K562 (cell line): ENCODE measurements at regions not wholly inside any gene's neighbourhood (a gene's known extent, or its start where the extent isn't known, plus 50 kb on each side); places are given as distances from the start of the nearest gene placed in this dataset.

Source experiments
- ATAC-seq: fragments of 200-7000 bp; cut with Tn5 transposase; 3 replicates; pipeline ENCODE4 v1.9.1; 2020; ENCODE audit warnings: moderate library complexity
- BruUV-seq: library from RNA; stranded (reverse); fragments of 400-500 nt; replicated peaks from 2 replicates; lab custom pipeline; 2021; lab: Mats Ljungman, UMichigan
- CTCF ChIA-PET: fragments of 300-600 bp; formaldehyde crosslinking; extraction: SDS; loops from one replicate; lab custom pipeline; 2021; ENCODE audit warnings: low intra/inter-chr PET ratio; lab: Yijun Ruan, JAX
- POLR2A ChIA-PET: fragments of 300-600, 350-650 bp; sonication (Branson Sonifier 250); formaldehyde crosslinking; extraction: SDS; loops from one replicate; lab custom pipeline; 2021; ENCODE audit warnings: antibody characterized with exemption, inconsistent platforms; lab: Yijun Ruan, JAX
- DNase-seq, 4 experiments: peaks; one replicate each; pipeline versions ENCODE4 v3.0.0 to v3.0.0-alpha.2; 2011 to 2018; ENCODE audit warnings: low spot score in 3 of 4, mixed read lengths in 3 of 4; ENCODE audit errors: extremely low read depth in 1 of 4
- FAIRE-seq: peaks from 2 replicates; lab custom pipeline; 2011; peaks lifted over from hg19 to GRCh38; lab: Jason Lieb, UNC
- H2AFZ ChIP-seq: 2 replicates; pipeline ENCODE4 v1.6.0; 2011; ENCODE audit warnings: low read depth, low read length, control low read depth, inconsistent platforms
- H3K27ac ChIP-seq: fragments of 200-600 bp; 3 replicates; pipeline ENCODE4 v1.8.0; 2011; ENCODE audit warnings: low read depth, mild to moderate bottlenecking, control low read depth, inconsistent platforms, low read length, moderate library complexity, mixed read lengths; ENCODE audit errors: extremely low read depth
- H3K27me3 ChIP-seq, 2 experiments: fragments of 300-600 bp in 1 of 2; 2 replicates in 1 of 2; 3 replicates in 1 of 2; pipeline versions ENCODE4 v1.6.0 to v1.8.0; 2011; ENCODE audit warnings: inconsistent platforms in 2 of 2, low read length in 2 of 2, mild to moderate bottlenecking in 1 of 2, mixed read lengths in 1 of 2, moderate library complexity in 1 of 2; ENCODE audit not compliant: control insufficient read depth in 2 of 2, insufficient read depth in 2 of 2
- H3K36me3 ChIP-seq: fragments of 300-600 bp; 3 replicates; pipeline ENCODE4 v1.8.0; 2011; ENCODE audit warnings: mild to moderate bottlenecking, low read length, inconsistent platforms; ENCODE audit not compliant: control insufficient read depth, insufficient read depth
- H3K4me1 ChIP-seq, 2 experiments: fragments of 200-600 bp in 1 of 2; replicated peaks in 1 of 2; 2 replicates in 1 of 2; 3 replicates in 1 of 2; pipeline versions ENCODE4 v1.5.1 to v1.8.0; 2011; ENCODE audit warnings: inconsistent platforms in 2 of 2, low read length in 2 of 2, mild to moderate bottlenecking in 1 of 2, mixed read lengths in 1 of 2, moderate library complexity in 1 of 2; ENCODE audit not compliant: control insufficient read depth in 2 of 2, insufficient read depth in 2 of 2
- H3K4me2 ChIP-seq: 2 replicates; pipeline ENCODE4 v1.6.1; 2011; ENCODE audit warnings: low read length, control low read depth, inconsistent platforms, mixed read lengths; ENCODE audit not compliant: insufficient read depth
- H3K4me3 ChIP-seq: fragments of 200-600 bp; sonication (generic), shearing (Covaris generic); 2 replicates; pipeline ENCODE4 v1.5.1; 2016; ENCODE audit warnings: control low read depth, inconsistent platforms
- H3K79me2 ChIP-seq: fragments of 200-600 bp; 3 replicates; pipeline ENCODE4 v1.8.0; 2011; ENCODE audit warnings: low read length, inconsistent platforms; ENCODE audit not compliant: control insufficient read depth, insufficient read depth
- H3K9ac ChIP-seq, 2 experiments: 2 replicates each; pipeline versions ENCODE4 v1.6.0 to v1.6.1; 2011; ENCODE audit warnings: low read depth in 2 of 2, low read length in 2 of 2, control low read depth in 1 of 2, inconsistent platforms in 1 of 2, mild to moderate bottlenecking in 1 of 2, mixed read lengths in 1 of 2; ENCODE audit not compliant: insufficient read depth in 1 of 2
- H3K9me1 ChIP-seq: one replicate; pipeline ENCODE4 v1.6.0; 2011; ENCODE audit warnings: inconsistent platforms, mild to moderate bottlenecking, low read length, moderate library complexity; ENCODE audit not compliant: control insufficient read depth, insufficient read depth
- H3K9me3 ChIP-seq: replicated peaks from 2 replicates; pipeline ENCODE4 v1.5.1; 2011; ENCODE audit warnings: low read depth, low read length, inconsistent platforms; ENCODE audit not compliant: control insufficient read depth, insufficient read depth
- H4K20me1 ChIP-seq: replicated peaks from 2 replicates; pipeline ENCODE4 v1.6.1; 2011; ENCODE audit warnings: low read length, inconsistent platforms, mixed read lengths; ENCODE audit not compliant: control insufficient read depth, insufficient read depth
- DIDO1 ChIP-seq: fragments of 450-650 bp; IDR thresholded peaks from 2 replicates; pipeline ENCODE4 v1.6.1; 2016; ENCODE audit warnings: low read depth, missing biosample characterization, missing genetic modification characterization
- KDM1A ChIP-seq, 2 experiments: fragments of 450-650 bp; IDR thresholded peaks; 2 replicates each; pipeline ENCODE4 v1.6.1; 2016; ENCODE audit warnings: mild to moderate bottlenecking in 2 of 2
- NBN ChIP-seq: fragments of 450-650 bp; IDR thresholded peaks from 2 replicates; pipeline ENCODE4 v1.6.1; 2016; ENCODE audit warnings: low read depth, mild to moderate bottlenecking
- NR2C2 ChIP-seq, 2 experiments: fragments of 200-800 bp in 1 of 2; sonication (Bioruptor generic) in 1 of 2; sonication (generic) in 1 of 2; formaldehyde crosslinking in 1 of 2; IDR thresholded peaks; 2 replicates each; pipeline versions ENCODE4 v1.6.1 to v1.8.0; 2016 to 2022; ENCODE audit warnings: mild to moderate bottlenecking in 1 of 2, missing compliant biosample characterization in 1 of 2, missing genetic modification characterization in 1 of 2, missing genetic modification reagents in 1 of 2
- POU5F1 ChIP-seq: fragments of 150-350 bp; IDR thresholded peaks from 2 replicates; pipeline ENCODE4 v1.6.1; 2014; ENCODE audit warnings: borderline replicate concordance, low read length, low read depth, mild to moderate bottlenecking; ENCODE audit not compliant: partially characterized antibody
- SAFB ChIP-seq: fragments of 200-400 bp; formaldehyde crosslinking; IDR thresholded peaks from 2 replicates; pipeline ENCODE4 v1.6.1; 2017; ENCODE audit warnings: low read depth, low read length, borderline replicate concordance
- SNRNP70 ChIP-seq: fragments of 200-400 bp; formaldehyde crosslinking; optimal IDR thresholded peaks from 2 replicates; pipeline ENCODE3; 2017; ENCODE audit warnings: low read depth, low read length
- SP2 ChIP-seq: IDR thresholded peaks from 2 replicates; pipeline ENCODE4 v1.6.1; 2011; ENCODE audit warnings: mild to moderate bottlenecking, low read depth, low read length, moderate library complexity; ENCODE audit not compliant: poor library complexity, severe bottlenecking; ENCODE audit errors: extremely low read depth
- STAT5B ChIP-seq: fragments of 250-450 bp; sonication (Bioruptor Pico); IDR thresholded peaks from 2 replicates; pipeline ENCODE4 v1.8.0; 2021; ENCODE audit warnings: mild to moderate bottlenecking, inconsistent platforms
- ZFX ChIP-seq: sonication (generic); formaldehyde crosslinking; IDR thresholded peaks from 2 replicates; pipeline ENCODE4 v1.8.0; 2022; ENCODE audit warnings: mild to moderate bottlenecking, missing genetic modification reagents, moderate library complexity
- ZNF444 ChIP-seq: fragments of 250-450 bp; sonication (Bioruptor Pico); IDR thresholded peaks from 2 replicates; pipeline ENCODE4 v1.4.0; 2020; ENCODE audit warnings: mild to moderate bottlenecking, moderate library complexity
- WGBS: fragments of 100-300 bp; shearing (Covaris generic); methylation state at CpG from one replicate; pipeline ENCODE4 v1.1.6; 2016; ENCODE audit warnings: low coverage, mixed read lengths; ENCODE audit not compliant: insufficient coverage; ENCODE audit errors: missing lambda C conversion rate; 5-methylcytosine and 5-hydroxymethylcytosine counted together
- in situ Hi-C: fragments of 300-500 bp; cut with MboI; formaldehyde crosslinking; loops from 4 replicates; pipeline ENCODE4 v1.15.0; 2018; ENCODE audit warnings: inconsistent platforms, mixed read lengths
- intact Hi-C: fragments of 100-400 bp; cut with micrococcal nuclease; formaldehyde crosslinking; loops from 2 replicates; pipeline ENCODE4 v1.14.2; 2022
- TF ChIP-seq, protein P1 (sequence below): fragments of 250-450 bp; sonication (Bioruptor Pico); IDR thresholded peaks from 2 replicates; pipeline ENCODE4 v1.4.0; 2020; ENCODE audit warnings: mild to moderate bottlenecking, moderate library complexity
- TF ChIP-seq, protein P2 (sequence below): fragments of 250-450 bp; sonication (Bioruptor Pico); IDR thresholded peaks from 2 replicates; pipeline ENCODE4 v1.6.1; 2021; ENCODE audit warnings: mild to moderate bottlenecking

DNA sequence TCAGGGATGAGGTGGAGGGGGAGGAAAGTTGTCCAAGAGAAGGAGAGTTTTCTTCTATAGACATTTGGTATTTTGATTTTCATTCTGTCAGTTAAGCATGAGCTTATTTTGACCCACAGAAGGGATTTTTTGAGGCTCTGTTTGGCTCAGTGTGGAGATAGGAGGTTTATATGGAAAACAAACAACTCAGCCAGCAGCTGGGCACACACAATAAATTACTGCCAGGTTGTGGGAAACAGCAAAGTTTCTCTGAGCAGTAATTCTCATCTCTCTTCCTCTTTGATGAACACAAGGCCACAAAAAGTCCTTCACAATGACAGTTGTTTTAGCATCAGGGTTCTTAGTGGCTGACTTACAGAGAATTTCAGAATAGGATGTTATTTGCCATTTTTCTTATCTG lies 486.1 kb downstream of the KDM4C start:
- TF ChIP-seq SNRNP70, result no peak
- TF ChIP-seq, all 486 proteins: peak for 0
- POLR2A ChIA-PET, result no interaction called here
- FAIRE-seq, result no peak
- H3K4me3 ChIP-seq, result no peak overlapping the region
- H3K9ac ChIP-seq, result no peak overlapping the region
- CTCF ChIA-PET, result no interaction called here
- H2AFZ ChIP-seq, result no peak overlapping the region
- H3K4me2 ChIP-seq, result no peak overlapping the region
- no peaks in the 10 kb centered on the region for H3K9me3 ChIP-seq
- no peaks in the 10 kb centered on the region for H3K79me2 ChIP-seq
- H3K27ac ChIP-seq, result no peak overlapping the region
- H4K20me1 ChIP-seq, result no peaks in the 10 kb centered on the region
- in situ Hi-C loops (no loop called here), intact Hi-C loops (no loop called here)
- no peak for DNase-seq
- BruUV-seq, result no TSS peak
- H3K4me1 ChIP-seq, result no peaks in the 10 kb centered on the region
- H3K27me3 ChIP-seq, result no peaks in the 10 kb centered on the region
- no peaks in the 10 kb centered on the region for H3K36me3 ChIP-seq
- no peaks in the 10 kb centered on the region for H3K9me1 ChIP-seq
- ATAC-seq, result no peak

DNA sequence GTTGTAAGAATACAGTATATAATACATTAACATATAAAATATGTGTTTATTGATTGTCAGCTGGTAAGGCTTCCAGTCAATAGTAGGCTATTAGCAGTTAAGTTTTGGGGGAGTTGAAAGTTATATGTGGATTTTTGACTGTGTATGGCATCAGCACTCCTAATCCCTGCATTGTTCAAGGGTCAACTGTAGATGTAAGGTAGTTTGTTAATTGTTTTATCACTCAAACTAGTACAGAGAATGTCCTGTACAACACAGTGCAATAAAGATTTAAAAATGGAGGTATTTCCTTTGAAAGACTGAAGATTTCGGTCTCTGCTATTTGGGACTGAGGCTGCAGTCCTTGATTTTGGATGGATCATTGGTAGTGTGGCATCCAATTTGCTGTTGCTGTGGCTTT lies 484.4 kb downstream of the KDM4C start:
- intact Hi-C loops, result no loop called here
- WGBS, result 0% methylated on average over 1 of the region's 1 CpG
- no peak for DNase-seq
- no peak for ATAC-seq
- BruUV-seq, result no TSS peak
- H3K4me1 ChIP-seq, result no peaks in the 10 kb centered on the region
- H3K79me2 ChIP-seq, result no peaks in the 10 kb centered on the region
- FAIRE-seq, result no peak
- ChIA-PET POLR2A (no interaction called here), CTCF (no interaction called here)
- H3K36me3 ChIP-seq, result no peaks in the 10 kb centered on the region
- H3K9ac ChIP-seq, result no peak overlapping the region
- H3K4me3 ChIP-seq, result no peak overlapping the region
- H2AFZ ChIP-seq, result no peak overlapping the region
- in situ Hi-C loops, result no loop called here
- no peaks in the 10 kb centered on the region for H3K27me3 ChIP-seq
- H4K20me1 ChIP-seq, result no peaks in the 10 kb centered on the region
- no peaks in the 10 kb centered on the region for H3K9me1 ChIP-seq
- no peaks in the 10 kb centered on the region for H3K9me3 ChIP-seq
- no peak overlapping the region for H3K4me2 ChIP-seq
- no peak for TF ChIP-seq SAFB
- TF ChIP-seq, protein P1, sequence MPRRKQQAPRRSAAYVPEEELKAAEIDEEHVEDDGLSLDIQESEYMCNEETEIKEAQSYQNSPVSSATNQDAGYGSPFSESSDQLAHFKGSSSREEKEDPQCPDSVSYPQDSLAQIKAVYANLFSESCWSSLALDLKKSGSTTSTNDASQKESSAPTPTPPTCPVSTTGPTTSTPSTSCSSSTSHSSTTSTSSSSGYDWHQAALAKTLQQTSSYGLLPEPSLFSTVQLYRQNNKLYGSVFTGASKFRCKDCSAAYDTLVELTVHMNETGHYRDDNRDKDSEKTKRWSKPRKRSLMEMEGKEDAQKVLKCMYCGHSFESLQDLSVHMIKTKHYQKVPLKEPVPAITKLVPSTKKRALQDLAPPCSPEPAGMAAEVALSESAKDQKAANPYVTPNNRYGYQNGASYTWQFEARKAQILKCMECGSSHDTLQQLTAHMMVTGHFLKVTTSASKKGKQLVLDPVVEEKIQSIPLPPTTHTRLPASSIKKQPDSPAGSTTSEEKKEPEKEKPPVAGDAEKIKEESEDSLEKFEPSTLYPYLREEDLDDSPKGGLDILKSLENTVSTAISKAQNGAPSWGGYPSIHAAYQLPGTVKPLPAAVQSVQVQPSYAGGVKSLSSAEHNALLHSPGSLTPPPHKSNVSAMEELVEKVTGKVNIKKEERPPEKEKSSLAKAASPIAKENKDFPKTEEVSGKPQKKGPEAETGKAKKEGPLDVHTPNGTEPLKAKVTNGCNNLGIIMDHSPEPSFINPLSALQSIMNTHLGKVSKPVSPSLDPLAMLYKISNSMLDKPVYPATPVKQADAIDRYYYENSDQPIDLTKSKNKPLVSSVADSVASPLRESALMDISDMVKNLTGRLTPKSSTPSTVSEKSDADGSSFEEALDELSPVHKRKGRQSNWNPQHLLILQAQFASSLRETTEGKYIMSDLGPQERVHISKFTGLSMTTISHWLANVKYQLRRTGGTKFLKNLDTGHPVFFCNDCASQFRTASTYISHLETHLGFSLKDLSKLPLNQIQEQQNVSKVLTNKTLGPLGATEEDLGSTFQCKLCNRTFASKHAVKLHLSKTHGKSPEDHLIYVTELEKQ (CRISPR knock-in tag), result no peak
- TF ChIP-seq ZFX (CRISPR knock-in tag), result no peak
- no peak for TF ChIP-seq STAT5B (CRISPR knock-in tag)
- TF ChIP-seq NR2C2 (CRISPR knock-in tag; IDR thresholded peaks at IDR 0.05), result no peak
- no peak for TF ChIP-seq NR2C2 (tag; IDR thresholded peaks at IDR 0.05)
- TF ChIP-seq, protein P2, sequence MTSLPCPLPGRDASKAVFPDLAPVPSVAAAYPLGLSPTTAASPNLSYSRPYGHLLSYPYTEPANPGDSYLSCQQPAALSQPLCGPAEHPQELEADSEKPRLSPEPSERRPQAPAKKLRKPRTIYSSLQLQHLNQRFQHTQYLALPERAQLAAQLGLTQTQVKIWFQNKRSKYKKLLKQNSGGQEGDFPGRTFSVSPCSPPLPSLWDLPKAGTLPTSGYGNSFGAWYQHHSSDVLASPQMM, result no peak
- no peak for TF ChIP-seq POU5F1
- no peak for TF ChIP-seq SP2
- TF ChIP-seq DIDO1 (tag), result no peak
- no peak for TF ChIP-seq KDM1A (IDR thresholded peaks at IDR 0.05)
- TF ChIP-seq NBN, result no peak
- TF ChIP-seq ZNF444 (CRISPR knock-in tag), result no peak
- H3K27ac ChIP-seq, result no peak overlapping the region
